ENCODE measurements at regions not wholly inside any gene's neighbourhood (a gene's known extent, or its start where the extent isn't known, plus 50 kb on each side); places are given as distances from the start of the nearest gene placed in this dataset.

- Histone ChIP-seq H3K4me3 (replicated peaks; ENCODE audit: insufficient read depth, low read length) (no peak overlapping the region), H3K27ac (replicated peaks) (no peak overlapping the region), H3K27me3 (ENCODE audit: insufficient read depth, poor library complexity, severe bottlenecking) (no peaks in the 10 kb centered on the region)
- TF ChIP-seq, protein P1, sequence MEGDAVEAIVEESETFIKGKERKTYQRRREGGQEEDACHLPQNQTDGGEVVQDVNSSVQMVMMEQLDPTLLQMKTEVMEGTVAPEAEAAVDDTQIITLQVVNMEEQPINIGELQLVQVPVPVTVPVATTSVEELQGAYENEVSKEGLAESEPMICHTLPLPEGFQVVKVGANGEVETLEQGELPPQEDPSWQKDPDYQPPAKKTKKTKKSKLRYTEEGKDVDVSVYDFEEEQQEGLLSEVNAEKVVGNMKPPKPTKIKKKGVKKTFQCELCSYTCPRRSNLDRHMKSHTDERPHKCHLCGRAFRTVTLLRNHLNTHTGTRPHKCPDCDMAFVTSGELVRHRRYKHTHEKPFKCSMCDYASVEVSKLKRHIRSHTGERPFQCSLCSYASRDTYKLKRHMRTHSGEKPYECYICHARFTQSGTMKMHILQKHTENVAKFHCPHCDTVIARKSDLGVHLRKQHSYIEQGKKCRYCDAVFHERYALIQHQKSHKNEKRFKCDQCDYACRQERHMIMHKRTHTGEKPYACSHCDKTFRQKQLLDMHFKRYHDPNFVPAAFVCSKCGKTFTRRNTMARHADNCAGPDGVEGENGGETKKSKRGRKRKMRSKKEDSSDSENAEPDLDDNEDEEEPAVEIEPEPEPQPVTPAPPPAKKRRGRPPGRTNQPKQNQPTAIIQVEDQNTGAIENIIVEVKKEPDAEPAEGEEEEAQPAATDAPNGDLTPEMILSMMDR (IDR thresholded peaks at IDR 0.05; ENCODE audit: insufficient read depth, low read length) = no peak
- TF ChIP-seq SPI1 (IDR thresholded peaks at IDR 0.05; ENCODE audit: borderline replicate concordance, low read depth) = no peak
- TF ChIP-seq GABPA (IDR thresholded peaks at IDR 0.05; ENCODE audit: low read depth) = no peak
- TF ChIP-seq POLR2AphosphoS5 (IDR thresholded peaks at IDR 0.05; ENCODE audit: low read depth) = no peak
- TF ChIP-seq, protein P2, sequence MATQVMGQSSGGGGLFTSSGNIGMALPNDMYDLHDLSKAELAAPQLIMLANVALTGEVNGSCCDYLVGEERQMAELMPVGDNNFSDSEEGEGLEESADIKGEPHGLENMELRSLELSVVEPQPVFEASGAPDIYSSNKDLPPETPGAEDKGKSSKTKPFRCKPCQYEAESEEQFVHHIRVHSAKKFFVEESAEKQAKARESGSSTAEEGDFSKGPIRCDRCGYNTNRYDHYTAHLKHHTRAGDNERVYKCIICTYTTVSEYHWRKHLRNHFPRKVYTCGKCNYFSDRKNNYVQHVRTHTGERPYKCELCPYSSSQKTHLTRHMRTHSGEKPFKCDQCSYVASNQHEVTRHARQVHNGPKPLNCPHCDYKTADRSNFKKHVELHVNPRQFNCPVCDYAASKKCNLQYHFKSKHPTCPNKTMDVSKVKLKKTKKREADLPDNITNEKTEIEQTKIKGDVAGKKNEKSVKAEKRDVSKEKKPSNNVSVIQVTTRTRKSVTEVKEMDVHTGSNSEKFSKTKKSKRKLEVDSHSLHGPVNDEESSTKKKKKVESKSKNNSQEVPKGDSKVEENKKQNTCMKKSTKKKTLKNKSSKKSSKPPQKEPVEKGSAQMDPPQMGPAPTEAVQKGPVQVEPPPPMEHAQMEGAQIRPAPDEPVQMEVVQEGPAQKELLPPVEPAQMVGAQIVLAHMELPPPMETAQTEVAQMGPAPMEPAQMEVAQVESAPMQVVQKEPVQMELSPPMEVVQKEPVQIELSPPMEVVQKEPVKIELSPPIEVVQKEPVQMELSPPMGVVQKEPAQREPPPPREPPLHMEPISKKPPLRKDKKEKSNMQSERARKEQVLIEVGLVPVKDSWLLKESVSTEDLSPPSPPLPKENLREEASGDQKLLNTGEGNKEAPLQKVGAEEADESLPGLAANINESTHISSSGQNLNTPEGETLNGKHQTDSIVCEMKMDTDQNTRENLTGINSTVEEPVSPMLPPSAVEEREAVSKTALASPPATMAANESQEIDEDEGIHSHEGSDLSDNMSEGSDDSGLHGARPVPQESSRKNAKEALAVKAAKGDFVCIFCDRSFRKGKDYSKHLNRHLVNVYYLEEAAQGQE (IDR thresholded peaks at IDR 0.05; ENCODE audit: insufficient replicate concordance, low read depth) = no peak
- no peak for DNase-seq (ENCODE audit: low read depth in 1 of 2, low spot score in 1 of 2)
Observed at GRCh38 chr7:25448301-25448700, 220.0 kb upstream of the NPVF start.

DNA sequence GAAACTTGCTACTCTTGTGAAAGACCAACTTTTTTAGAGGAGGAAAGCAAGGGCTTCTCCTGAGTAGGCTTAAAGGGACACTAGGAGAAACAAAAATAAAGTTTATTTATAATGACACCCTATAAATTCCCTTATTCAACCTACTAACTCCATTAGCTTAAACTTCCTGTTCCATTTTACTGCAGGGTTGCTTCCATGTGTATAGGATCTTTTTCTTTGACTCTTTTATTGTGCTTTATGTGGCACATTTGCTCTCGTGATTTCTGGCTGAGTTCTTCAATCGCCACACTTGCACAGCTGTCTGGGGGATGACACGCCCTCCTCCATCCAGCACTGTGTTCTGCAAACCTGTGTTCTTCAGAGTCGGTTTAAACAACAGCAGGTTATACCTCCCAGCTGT lies 225.7 kb upstream of the NPVF start:
- H3K27ac ChIP-seq (replicated peaks) = no peak overlapping the region
- DNase-seq (ENCODE audit: low read depth in 1 of 2, low spot score in 1 of 2) = no peak
- TF ChIP-seq SPI1 (IDR thresholded peaks at IDR 0.05; ENCODE audit: borderline replicate concordance, low read depth) (no peak), GABPA (IDR thresholded peaks at IDR 0.05; ENCODE audit: low read depth) (no peak)

DNA sequence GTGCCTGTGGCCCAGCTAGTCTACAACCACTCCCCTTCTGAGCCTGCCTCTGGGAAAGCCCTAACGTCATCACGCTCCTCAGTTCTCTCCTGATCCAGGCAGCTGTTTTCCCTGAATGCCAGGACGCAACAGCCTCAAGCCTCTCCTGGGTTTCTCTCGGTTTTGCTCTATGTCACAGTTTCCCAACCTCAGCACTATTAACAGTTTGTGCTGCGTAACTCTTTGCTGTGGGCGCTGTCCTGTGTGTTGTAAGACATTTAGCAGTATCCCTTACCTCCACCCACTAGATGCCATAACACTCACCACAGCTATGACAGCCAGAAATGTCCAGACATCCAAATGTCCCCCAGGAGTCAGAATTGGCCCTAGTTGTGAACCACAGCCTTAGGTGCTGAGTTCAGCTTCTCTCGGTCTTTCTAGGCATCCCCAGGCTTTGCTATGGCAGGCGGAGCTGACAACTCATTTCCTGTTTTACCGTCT lies 226.3 kb upstream of the NPVF start:
- Histone ChIP-seq H3K27me3 (ENCODE audit: insufficient read depth, poor library complexity, severe bottlenecking) (peaks cover 2% of the 10 kb centered on the region), H3K4me3 (replicated peaks; ENCODE audit: insufficient read depth, low read length) (no peak overlapping the region), H3K27ac (replicated peaks) (no peak overlapping the region)
- TF ChIP-seq, protein P2 (IDR thresholded peaks at IDR 0.05; ENCODE audit: insufficient replicate concordance, low read depth) = no peak
- TF ChIP-seq SPI1 (IDR thresholded peaks at IDR 0.05; ENCODE audit: borderline replicate concordance, low read depth) = 0 out of 2 replicates have a peak, but pooled peaks have one; percentile 2
- DNase-seq (ENCODE audit: low read depth in 1 of 2, low spot score in 1 of 2) = no peak

More for the DNA sequence above, 225.7 kb upstream of the NPVF start:
- Histone ChIP-seq H3K4me3 (replicated peaks; ENCODE audit: insufficient read depth, low read length) (no peak overlapping the region), H3K27me3 (ENCODE audit: insufficient read depth, poor library complexity, severe bottlenecking) (peaks cover 2% of the 10 kb centered on the region)

DNA sequence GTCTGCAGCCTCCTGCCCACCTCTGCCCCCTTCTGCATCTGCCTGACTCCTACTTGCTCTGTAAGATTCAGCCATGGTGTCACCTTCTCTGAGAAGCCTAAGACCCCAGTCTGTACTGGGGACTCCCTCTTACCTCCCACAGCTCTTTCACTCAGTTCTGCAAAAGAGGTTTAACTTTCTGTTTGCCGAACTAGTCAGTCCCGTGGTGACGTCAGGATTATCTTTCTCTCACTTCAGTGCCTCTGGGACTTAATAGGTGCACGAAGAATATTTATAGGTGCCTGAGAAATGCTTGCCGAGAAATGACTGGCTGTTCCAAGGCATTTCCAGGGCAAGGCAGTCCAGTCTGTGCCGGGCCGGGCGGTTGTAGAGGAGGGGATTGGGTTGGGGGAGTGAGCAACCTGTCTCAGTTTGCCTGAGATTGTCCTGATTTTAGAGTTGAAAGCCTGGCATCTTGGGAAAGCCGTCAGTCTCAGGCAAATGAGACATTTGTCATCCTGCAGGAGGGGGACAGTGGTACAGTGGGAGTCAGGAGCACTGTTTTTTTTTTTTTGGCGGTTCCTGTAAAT lies 227.5 kb upstream of the NPVF start:
- no peak overlapping the region for H3K27ac ChIP-seq (replicated peaks)
- H3K27me3 ChIP-seq (ENCODE audit: insufficient read depth, poor library complexity, severe bottlenecking) = peaks cover 2% of the 10 kb centered on the region
- DNase-seq (ENCODE audit: low read depth in 1 of 2, low spot score in 1 of 2) = no peak
- TF ChIP-seq, protein P2 (IDR thresholded peaks at IDR 0.05; ENCODE audit: insufficient replicate concordance, low read depth) = no peak
- TF ChIP-seq SPI1 (IDR thresholded peaks at IDR 0.05; ENCODE audit: borderline replicate concordance, low read depth) (no peak), GABPA (IDR thresholded peaks at IDR 0.05; ENCODE audit: low read depth) (no peak), POLR2AphosphoS5 (IDR thresholded peaks at IDR 0.05; ENCODE audit: low read depth) (no peak)
- TF ChIP-seq, protein P1 (IDR thresholded peaks at IDR 0.05; ENCODE audit: insufficient read depth, low read length) = no peak
- H3K4me3 ChIP-seq (replicated peaks; ENCODE audit: insufficient read depth, low read length) = no peak overlapping the region

All from HL-60 (cell line).